ENCODE measurements at regions not wholly inside any gene's neighbourhood (a gene's known extent, or its start where the extent isn't known, plus 50 kb on each side); places are given as distances from the start of the nearest gene placed in this dataset.
A peak's percentile ranks its signal among the peaks of the same experiment; 100 is the strongest.

- Histone ChIP-seq H3K4me3 (no peak overlapping the region), H3K27ac (peak overlapping the region in 6 of 21 experiments; percentile 4 to 65 (median 38))
These were observed 156.8 kb downstream of the VAPA start for GRCh38 chr18:10070561-10071000.

- no peak overlapping the region for H3K4me3 ChIP-seq
- H3K27ac ChIP-seq = peak overlapping the region in 6 of 21 experiments; percentile 43 to 65 (median 54)
These were observed 158.9 kb downstream of the VAPA start for GRCh38 chr18:10072671-10073175.

GRCh38 chr18:10074110-10074509, 160.3 kb downstream of the VAPA start:
- no peak overlapping the region for H3K4me3 ChIP-seq
- H3K27ac ChIP-seq = peak overlapping the region in 4 of 21 experiments; percentile 28 to 73 (median 62)

GRCh38 chr18:10074728-10075127, 160.9 kb downstream of the VAPA start:
- Histone ChIP-seq H3K27ac (peak overlapping the region in 4 of 21 experiments; percentile 28 to 73 (median 55)), H3K4me3 (no peak overlapping the region)

- no peak overlapping the region for H3K4me3 ChIP-seq
- H3K27ac ChIP-seq = peak overlapping the region in 3 of 21 experiments; percentile 20 to 27 (median 23)
These were observed 162.8 kb downstream of the VAPA start for GRCh38 chr18:10076502-10077030.

- H3K27ac ChIP-seq = peak overlapping the region in 2 of 21 experiments; percentile 27 to 37
These were observed 164.2 kb downstream of the VAPA start for GRCh38 chr18:10077986-10078385.

GRCh38 chr18:10080372-10080771, 166.6 kb downstream of the VAPA start:
- Histone ChIP-seq H3K4me3 (no peak overlapping the region), H3K27ac (no peak overlapping the region)

More at GRCh38 chr18:10077986-10078385, 164.2 kb downstream of the VAPA start:
- no peak overlapping the region for H3K4me3 ChIP-seq

- Histone ChIP-seq H3K4me3 (no peak overlapping the region), H3K27ac (no peak overlapping the region)
These were observed 167.7 kb downstream of the VAPA start for GRCh38 chr18:10081492-10081891.

GRCh38 chr18:10085416-10085815, 171.6 kb downstream of the VAPA start:
- Histone ChIP-seq H3K4me3 (no peak overlapping the region), H3K27ac (peak overlapping the region in 6 of 21 experiments; percentile 9 to 60 (median 35))

GRCh38 chr18:10085876-10086275, 172.1 kb downstream of the VAPA start:
- H3K4me3 ChIP-seq = no peak overlapping the region
- H3K27ac ChIP-seq = peak overlapping the region in 9 of 21 experiments; percentile 9 to 60 (median 39)

GRCh38 chr18:10086458-10087210, 172.8 kb downstream of the VAPA start:
- H3K27ac ChIP-seq = peak overlapping the region in 7 of 21 experiments; percentile 9 to 60 (median 31)
- H3K4me3 ChIP-seq = no peak overlapping the region

- Histone ChIP-seq H3K27ac (no peak overlapping the region), H3K4me3 (no peak overlapping the region)
These were observed 174.9 kb downstream of the VAPA start for GRCh38 chr18:10088734-10089133.

- Histone ChIP-seq H3K27ac (no peak overlapping the region), H3K4me3 (no peak overlapping the region)
These were observed 176.1 kb downstream of the VAPA start for GRCh38 chr18:10089881-10090280.

- Histone ChIP-seq H3K27ac (no peak overlapping the region), H3K4me3 (no peak overlapping the region)
These were observed 176.9 kb downstream of the VAPA start for GRCh38 chr18:10090668-10091067.

- H3K4me3 ChIP-seq = no peak overlapping the region
- H3K27ac ChIP-seq = no peak overlapping the region
These were observed 179.6 kb downstream of the VAPA start for GRCh38 chr18:10093445-10093844.

- Histone ChIP-seq H3K4me3 (no peak overlapping the region), H3K27ac (no peak overlapping the region)
These were observed 180.3 kb downstream of the VAPA start for GRCh38 chr18:10094154-10094553.

GRCh38 chr18:10094655-10095054, 180.8 kb downstream of the VAPA start:
- Histone ChIP-seq H3K27ac (no peak overlapping the region), H3K4me3 (no peak overlapping the region)

GRCh38 chr18:10095356-10095755, 181.5 kb downstream of the VAPA start:
- Histone ChIP-seq H3K27ac (no peak overlapping the region), H3K4me3 (no peak overlapping the region)

GRCh38 chr18:10099539-10100140, 185.8 kb downstream of the VAPA start:
- Histone ChIP-seq H3K27ac (peak overlapping the region in 4 of 21 experiments; percentile 29 to 54 (median 46)), H3K4me3 (no peak overlapping the region)

- H3K4me3 ChIP-seq = no peak overlapping the region
- peak overlapping the region in 3 of 21 experiments; percentile 7 to 65 (median 39) for H3K27ac ChIP-seq
These were observed 186.4 kb downstream of the VAPA start for GRCh38 chr18:10100196-10100595.
